A549 (cell line): ENCODE measurements at regions not wholly inside any gene's neighbourhood (a gene's known extent, or its start where the extent isn't known, plus 50 kb on each side); places are given as distances from the start of the nearest gene placed in this dataset.

Source experiments
- ATAC-seq, 2 experiments: fragments of 200-7000 bp in 1 of 2; fragments of >200 bp in 1 of 2; cut with Nextera tagmentation in 1 of 2; cut with Tn5 transposase in 1 of 2; 3 replicates each; pipeline versions ENCODE4 v1.8.0 to v1.9.1; 2018 to 2020; ENCODE audit warnings: mild to moderate bottlenecking in 1 of 2, moderate library complexity in 1 of 2
- CTCF ChIA-PET: fragments of 300-600 bp; sonication (Branson Sonifier 250); formaldehyde crosslinking; extraction: SDS; loops from one replicate; lab custom pipeline; 2021; ENCODE audit warnings: antibody characterized with exemption, inconsistent platforms; lab: Yijun Ruan, JAX
- POLR2A ChIA-PET: fragments of 350-600 bp; formaldehyde crosslinking; extraction: SDS; loops from one replicate; lab custom pipeline; 2021; ENCODE audit warnings: antibody characterized with exemption, inconsistent platforms; lab: Yijun Ruan, JAX
- DNase-seq, 2 experiments: peaks; one replicate each; pipeline versions ENCODE4 v3.0.0 to v3.0.0-alpha.2; 2011 to 2016; ENCODE audit warnings: low read depth in 1 of 2, low spot score in 1 of 2
- FAIRE-seq: peaks from 2 replicates; lab custom pipeline; 2011; peaks lifted over from hg19 to GRCh38; lab: Jason Lieb, UNC
- H3K27ac ChIP-seq, 2 experiments: fragments of >200 bp; sonication (Bioruptor Twin); formaldehyde crosslinking; 3 replicates each; pipeline ENCODE4 v1.5.1; 2016 to 2017
- H3K4me1 ChIP-seq: fragments of >200 bp; sonication (Bioruptor Twin); formaldehyde crosslinking; 3 replicates; pipeline ENCODE4 v1.6.1; 2016
- H3K4me2 ChIP-seq: fragments of >200 bp; sonication (Bioruptor Twin); formaldehyde crosslinking; 3 replicates; pipeline ENCODE4 v1.6.1; 2016
- H3K4me3 ChIP-seq: fragments of >200 bp; sonication (Bioruptor Twin); formaldehyde crosslinking; 3 replicates; pipeline ENCODE4 v1.5.1; 2016
- H3K9me3 ChIP-seq: fragments of >200 bp; sonication (Bioruptor Twin); formaldehyde crosslinking; 3 replicates; pipeline ENCODE4 v1.6.1; 2016
- BHLHE40 ChIP-seq: IDR thresholded peaks from 2 replicates; pipeline ENCODE4 v1.6.1; 2012; ENCODE audit warnings: low read depth, low read length, inconsistent platforms
- CEBPB ChIP-seq, 2 experiments: fragments of >200 bp in 1 of 2; sonication (Bioruptor Twin) in 1 of 2; formaldehyde crosslinking in 1 of 2; IDR thresholded peaks; 2 replicates each; pipeline ENCODE4 v1.6.1; 2012 to 2016
- E2F6 ChIP-seq: IDR thresholded peaks from 2 replicates; pipeline ENCODE4 v1.6.1; 2012; ENCODE audit warnings: low read depth, borderline replicate concordance
- EP300 ChIP-seq, 2 experiments: fragments of >200 bp; sonication (Bioruptor Twin); formaldehyde crosslinking; IDR thresholded peaks; 2 replicates in 1 of 2; 3 replicates in 1 of 2; pipeline ENCODE4 v1.6.1; 2016 to 2017
- FOSL2 ChIP-seq, 2 experiments: fragments of 450-650 bp in 1 of 2; fragments of >200 bp in 1 of 2; sonication (Bioruptor Twin) in 1 of 2; formaldehyde crosslinking; IDR thresholded peaks; 2 replicates each; pipeline versions ENCODE4 v1.5.0 to v1.6.1; 2016 to 2020; ENCODE audit warnings: mild to moderate bottlenecking in 1 of 2, moderate library complexity in 1 of 2
- HMGXB4 ChIP-seq: fragments of 250-450 bp; sonication (Bioruptor Pico); IDR thresholded peaks from 2 replicates; pipeline ENCODE4 v1.5.0; 2021; ENCODE audit warnings: mild to moderate bottlenecking, moderate library complexity, borderline replicate concordance
- HOXA7 ChIP-seq: fragments of 250-450 bp; sonication (Bioruptor Pico); IDR thresholded peaks from 2 replicates; pipeline ENCODE4 v1.5.0; 2020; ENCODE audit warnings: mild to moderate bottlenecking, moderate library complexity
- JUN ChIP-seq, 2 experiments: fragments of >200 bp; sonication (Bioruptor Twin); formaldehyde crosslinking; IDR thresholded peaks; 2 replicates in 1 of 2; 3 replicates in 1 of 2; pipeline ENCODE4 v1.6.1; 2016 to 2017
- KDM1A ChIP-seq: fragments of 200-600 bp; sonication (generic); IDR thresholded peaks from 2 replicates; pipeline ENCODE4 v1.6.1; 2016; ENCODE audit warnings: low read depth, mild to moderate bottlenecking
- MAFK ChIP-seq: fragments of 450-650 bp; IDR thresholded peaks from 2 replicates; pipeline ENCODE4 v1.6.1; 2014; ENCODE audit not compliant: partially characterized antibody
- NPAS2 ChIP-seq: fragments of 250-450 bp; sonication (Bioruptor Pico); IDR thresholded peaks from 2 replicates; pipeline ENCODE4 v1.8.0; 2022; ENCODE audit warnings: mild to moderate bottlenecking, moderate library complexity, borderline replicate concordance
- PHF8 ChIP-seq: fragments of 200-600 bp; sonication (generic); IDR thresholded peaks from 2 replicates; pipeline ENCODE4 v1.6.1; 2016; ENCODE audit warnings: low read depth, mild to moderate bottlenecking, antibody characterized with exemption, moderate library complexity, borderline replicate concordance
- RCOR1 ChIP-seq: fragments of 150-350 bp; IDR thresholded peaks from 2 replicates; pipeline ENCODE4 v1.6.1; 2014; ENCODE audit warnings: antibody characterized with exemption, low read length, low read depth
- RFX5 ChIP-seq: fragments of 450-650 bp; IDR thresholded peaks from 2 replicates; pipeline ENCODE4 v1.7.1; 2014; ENCODE audit warnings: antibody characterized with exemption, mild to moderate bottlenecking, moderate library complexity
- TFCP2L1 ChIP-seq: fragments of 250-450 bp; sonication (Bioruptor Pico); IDR thresholded peaks from 2 replicates; pipeline ENCODE4 v1.5.0; 2021; ENCODE audit warnings: mild to moderate bottlenecking
- ZSCAN20 ChIP-seq: fragments of 250-450 bp; sonication (Bioruptor Pico); IDR thresholded peaks from 2 replicates; pipeline ENCODE4 v1.8.0; 2022; ENCODE audit warnings: mild to moderate bottlenecking, moderate library complexity
- WGBS: methylation state at CpG from one replicate; pipeline ENCODE4 v1.1.6; 2017; ENCODE audit errors: missing lambda C conversion rate; 5-methylcytosine and 5-hydroxymethylcytosine counted together
- TF ChIP-seq, protein P1 (sequence below): fragments of 250-450 bp; sonication (Bioruptor Pico); IDR thresholded peaks from 2 replicates; pipeline ENCODE4 v1.5.0; 2020; ENCODE audit warnings: low read depth, mild to moderate bottlenecking, moderate library complexity
- TF ChIP-seq, protein P2 (sequence below): fragments of 200-600 bp; sonication (generic); IDR thresholded peaks from 2 replicates; pipeline ENCODE4 v1.6.1; 2016; ENCODE audit warnings: antibody characterized with exemption, mild to moderate bottlenecking, moderate library complexity

- TF ChIP-seq, protein P1, sequence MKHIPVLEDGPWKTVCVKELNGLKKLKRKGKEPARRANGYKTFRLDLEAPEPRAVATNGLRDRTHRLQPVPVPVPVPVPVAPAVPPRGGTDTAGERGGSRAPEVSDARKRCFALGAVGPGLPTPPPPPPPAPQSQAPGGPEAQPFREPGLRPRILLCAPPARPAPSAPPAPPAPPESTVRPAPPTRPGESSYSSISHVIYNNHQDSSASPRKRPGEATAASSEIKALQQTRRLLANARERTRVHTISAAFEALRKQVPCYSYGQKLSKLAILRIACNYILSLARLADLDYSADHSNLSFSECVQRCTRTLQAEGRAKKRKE (CRISPR knock-in tag) = no peak
These were observed 796.6 kb downstream of the TBC1D22A start (continued) for GRCh38 chr22:47558828-47559700.

DNA sequence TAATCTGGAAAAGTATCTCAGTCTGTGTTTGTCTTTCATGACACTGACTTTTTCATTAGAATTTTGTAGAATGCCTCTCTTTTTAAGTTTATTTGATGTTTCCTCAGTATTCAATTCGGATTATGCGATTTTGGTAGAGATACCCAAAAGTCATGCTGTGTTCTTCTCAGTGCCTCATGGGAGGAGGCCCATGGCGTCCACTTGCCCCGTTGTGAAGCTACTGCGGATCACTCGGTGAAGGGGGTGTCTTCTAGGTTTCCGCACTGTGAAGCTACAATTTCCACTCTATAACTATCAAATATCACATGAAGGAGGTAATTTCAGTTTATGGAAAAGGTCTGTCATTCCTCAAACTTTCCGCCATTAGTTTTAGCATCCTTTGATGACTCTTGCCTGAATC, 794.0 kb downstream of the TBC1D22A start:
- POLR2A ChIA-PET = no interaction called here
- DNase-seq = no peak
- Histone ChIP-seq H3K4me3 (no peak overlapping the region), H3K27ac (no peak overlapping the region), H3K4me2 (no peak overlapping the region), H3K4me1 (no peaks in the 10 kb centered on the region), H3K9me3 (no peaks in the 10 kb centered on the region; the same call in 2 of the 3 replicates)
- TF ChIP-seq KDM1A (no peak), RCOR1 (no peak), EP300 (IDR thresholded peaks at IDR 0.05) (no peak), HOXA7 (no peak), RFX5 (no peak), PHF8 (no peak), TFCP2L1 (CRISPR knock-in tag) (no peak), FOSL2 (IDR thresholded peaks at IDR 0.05) (no peak), FOSL2 (CRISPR knock-in tag; IDR thresholded peaks at IDR 0.05) (no peak), CEBPB (IDR thresholded peaks at IDR 0.05) (no peak), ZSCAN20 (CRISPR knock-in tag) (no peak)
- TF ChIP-seq, protein P2, sequence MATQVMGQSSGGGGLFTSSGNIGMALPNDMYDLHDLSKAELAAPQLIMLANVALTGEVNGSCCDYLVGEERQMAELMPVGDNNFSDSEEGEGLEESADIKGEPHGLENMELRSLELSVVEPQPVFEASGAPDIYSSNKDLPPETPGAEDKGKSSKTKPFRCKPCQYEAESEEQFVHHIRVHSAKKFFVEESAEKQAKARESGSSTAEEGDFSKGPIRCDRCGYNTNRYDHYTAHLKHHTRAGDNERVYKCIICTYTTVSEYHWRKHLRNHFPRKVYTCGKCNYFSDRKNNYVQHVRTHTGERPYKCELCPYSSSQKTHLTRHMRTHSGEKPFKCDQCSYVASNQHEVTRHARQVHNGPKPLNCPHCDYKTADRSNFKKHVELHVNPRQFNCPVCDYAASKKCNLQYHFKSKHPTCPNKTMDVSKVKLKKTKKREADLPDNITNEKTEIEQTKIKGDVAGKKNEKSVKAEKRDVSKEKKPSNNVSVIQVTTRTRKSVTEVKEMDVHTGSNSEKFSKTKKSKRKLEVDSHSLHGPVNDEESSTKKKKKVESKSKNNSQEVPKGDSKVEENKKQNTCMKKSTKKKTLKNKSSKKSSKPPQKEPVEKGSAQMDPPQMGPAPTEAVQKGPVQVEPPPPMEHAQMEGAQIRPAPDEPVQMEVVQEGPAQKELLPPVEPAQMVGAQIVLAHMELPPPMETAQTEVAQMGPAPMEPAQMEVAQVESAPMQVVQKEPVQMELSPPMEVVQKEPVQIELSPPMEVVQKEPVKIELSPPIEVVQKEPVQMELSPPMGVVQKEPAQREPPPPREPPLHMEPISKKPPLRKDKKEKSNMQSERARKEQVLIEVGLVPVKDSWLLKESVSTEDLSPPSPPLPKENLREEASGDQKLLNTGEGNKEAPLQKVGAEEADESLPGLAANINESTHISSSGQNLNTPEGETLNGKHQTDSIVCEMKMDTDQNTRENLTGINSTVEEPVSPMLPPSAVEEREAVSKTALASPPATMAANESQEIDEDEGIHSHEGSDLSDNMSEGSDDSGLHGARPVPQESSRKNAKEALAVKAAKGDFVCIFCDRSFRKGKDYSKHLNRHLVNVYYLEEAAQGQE = no peak
- CTCF ChIA-PET = no interaction called here
- WGBS = 48% methylated on average over 8 of the region's 8 CpGs
- ATAC-seq = no peak
- no peak for FAIRE-seq

GRCh38 chr22:47553436-47553835, 791.0 kb downstream of the TBC1D22A start:
- TF ChIP-seq HOXA7 (no peak), JUN (IDR thresholded peaks at IDR 0.05) (no peak), HMGXB4 (CRISPR knock-in tag) (no peak), E2F6 (no peak), KDM1A (no peak), BHLHE40 (no peak), MAFK (no peak), NPAS2 (CRISPR knock-in tag) (no peak), FOSL2 (IDR thresholded peaks at IDR 0.05) (no peak), FOSL2 (CRISPR knock-in tag; IDR thresholded peaks at IDR 0.05) (no peak)
- Histone ChIP-seq H3K4me3 (no peak overlapping the region), H3K4me2 (no peak overlapping the region), H3K9me3 (no peaks in the 10 kb centered on the region), H3K27ac (no peak overlapping the region), H3K4me1 (no peaks in the 10 kb centered on the region)
- POLR2A ChIA-PET = interaction anchor here (0.6 kb wide), 1 partner anchor 13 kb away, joined by 3 read pairs; no protein-coding TSS in a partner anchor
- CTCF ChIA-PET = no interaction called here
- DNase-seq = no peak
- FAIRE-seq = no peak
- no peak for ATAC-seq
- WGBS = 23% methylated on average over 3 of the region's 7 CpGs
